Upper lobe of right lung (tissue), 1 donor: ENCODE measurements at regions not wholly inside any gene's neighbourhood (a gene's known extent, or its start where the extent isn't known, plus 50 kb on each side); places are given as distances from the start of the nearest gene placed in this dataset.

Experiments used
- ATAC-seq: fragments of 200-7000 bp; cut with Tn5 transposase; one replicate; pipeline ENCODE4 v1.9.1; 2020; ENCODE audit warnings: mild to moderate bottlenecking, moderate library complexity
- DNase-seq: peaks from one replicate; pipeline ENCODE4 v3.0.0-alpha.2; 2020
- H3K27ac ChIP-seq: fragments of 200-600 bp; one replicate; pipeline ENCODE4 v1.8.0; 2022
- H3K27me3 ChIP-seq: fragments of 200-600 bp; one replicate; pipeline ENCODE4 v1.8.0; 2022; ENCODE audit warnings: mild to moderate bottlenecking
- H3K36me3 ChIP-seq: fragments of 200-600 bp; one replicate; pipeline ENCODE4 v1.8.0; 2022
- H3K4me1 ChIP-seq: fragments of 200-600 bp; one replicate; pipeline ENCODE4 v1.8.0; 2022
- H3K4me3 ChIP-seq: fragments of 200-600 bp; one replicate; pipeline ENCODE4 v1.8.0; 2022; ENCODE audit warnings: mild to moderate bottlenecking
- H3K9me3 ChIP-seq: fragments of 200-600 bp; one replicate; pipeline ENCODE4 v1.8.0; 2022
- intact Hi-C: fragments of 100-400 bp; cut with DNase I; formaldehyde crosslinking; loops from one replicate; pipeline ENCODE4 v1.11.0; 2022
- TF ChIP-seq, protein P1 (sequence below): fragments of 200-600 bp; IDR thresholded peaks from one replicate; pipeline ENCODE4 v1.8.0; 2022; ENCODE audit warnings: antibody characterized with exemption
- donor health status: DM: no; HTN: yes; CAD: no; lungs with severe emphysema.

DNA sequence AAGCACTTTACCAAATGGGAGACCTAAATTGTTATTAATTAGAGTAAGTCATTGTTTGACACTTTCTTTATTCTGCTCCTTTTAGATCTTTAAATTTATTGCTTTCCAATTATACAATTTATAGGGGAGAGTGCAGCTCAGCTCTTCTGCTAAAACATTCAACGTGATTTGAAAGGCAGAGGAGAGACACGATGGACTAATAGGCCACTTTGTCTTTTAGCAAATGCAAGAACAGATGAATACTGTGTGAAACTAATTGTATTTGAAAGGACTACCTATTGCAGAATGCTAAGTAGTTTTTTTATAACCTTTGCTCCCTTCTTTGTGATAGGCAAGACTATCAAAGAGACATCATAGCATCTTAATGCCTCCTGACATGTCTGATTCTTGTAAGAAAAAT is 320.4 kb upstream of the KLF3 start:
- H3K9me3 ChIP-seq: peaks cover 7% of the 10 kb centered on the region
- TF ChIP-seq, protein P1, sequence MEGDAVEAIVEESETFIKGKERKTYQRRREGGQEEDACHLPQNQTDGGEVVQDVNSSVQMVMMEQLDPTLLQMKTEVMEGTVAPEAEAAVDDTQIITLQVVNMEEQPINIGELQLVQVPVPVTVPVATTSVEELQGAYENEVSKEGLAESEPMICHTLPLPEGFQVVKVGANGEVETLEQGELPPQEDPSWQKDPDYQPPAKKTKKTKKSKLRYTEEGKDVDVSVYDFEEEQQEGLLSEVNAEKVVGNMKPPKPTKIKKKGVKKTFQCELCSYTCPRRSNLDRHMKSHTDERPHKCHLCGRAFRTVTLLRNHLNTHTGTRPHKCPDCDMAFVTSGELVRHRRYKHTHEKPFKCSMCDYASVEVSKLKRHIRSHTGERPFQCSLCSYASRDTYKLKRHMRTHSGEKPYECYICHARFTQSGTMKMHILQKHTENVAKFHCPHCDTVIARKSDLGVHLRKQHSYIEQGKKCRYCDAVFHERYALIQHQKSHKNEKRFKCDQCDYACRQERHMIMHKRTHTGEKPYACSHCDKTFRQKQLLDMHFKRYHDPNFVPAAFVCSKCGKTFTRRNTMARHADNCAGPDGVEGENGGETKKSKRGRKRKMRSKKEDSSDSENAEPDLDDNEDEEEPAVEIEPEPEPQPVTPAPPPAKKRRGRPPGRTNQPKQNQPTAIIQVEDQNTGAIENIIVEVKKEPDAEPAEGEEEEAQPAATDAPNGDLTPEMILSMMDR: no peak
- intact Hi-C loops: no loop called here

DNA sequence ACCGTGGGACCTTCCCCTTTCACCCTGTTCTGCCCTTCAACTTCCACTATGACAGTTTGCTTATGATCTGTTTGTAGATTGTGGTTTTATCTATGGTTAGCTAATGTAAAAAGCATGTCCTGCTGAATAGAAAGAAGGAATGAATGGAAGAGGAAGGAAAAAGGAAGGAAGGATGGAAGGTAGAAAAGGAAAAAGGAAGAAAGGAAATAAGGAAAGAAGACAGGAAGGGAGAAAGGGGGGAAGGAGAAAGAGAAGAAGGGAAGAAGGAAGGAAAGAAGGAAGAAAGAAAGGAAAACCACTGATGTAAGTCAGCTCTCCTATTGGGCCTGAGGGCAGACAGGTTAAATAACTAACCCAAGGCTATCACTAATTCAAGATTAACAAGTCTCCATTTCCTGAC is 319.1 kb upstream of the KLF3 start:
- intact Hi-C loops: no loop called here
- Histone ChIP-seq H3K27me3 (no peaks in the 10 kb centered on the region), H3K36me3 (no peaks in the 10 kb centered on the region), H3K27ac (no peak overlapping the region), H3K4me3 (no peak overlapping the region), H3K9me3 (no peaks in the 10 kb centered on the region), H3K4me1 (no peaks in the 10 kb centered on the region)
- TF ChIP-seq, protein P1: no peak
- ATAC-seq: no peak
- DNase-seq: no peak

More for the DNA sequence above, 320.4 kb upstream of the KLF3 start:
- H3K27ac ChIP-seq: no peak overlapping the region
- H3K4me3 ChIP-seq: no peak overlapping the region
- DNase-seq: no peak
- no peaks in the 10 kb centered on the region for H3K27me3 ChIP-seq
- H3K4me1 ChIP-seq: no peaks in the 10 kb centered on the region
- no peaks in the 10 kb centered on the region for H3K36me3 ChIP-seq
- ATAC-seq: no peak

DNA sequence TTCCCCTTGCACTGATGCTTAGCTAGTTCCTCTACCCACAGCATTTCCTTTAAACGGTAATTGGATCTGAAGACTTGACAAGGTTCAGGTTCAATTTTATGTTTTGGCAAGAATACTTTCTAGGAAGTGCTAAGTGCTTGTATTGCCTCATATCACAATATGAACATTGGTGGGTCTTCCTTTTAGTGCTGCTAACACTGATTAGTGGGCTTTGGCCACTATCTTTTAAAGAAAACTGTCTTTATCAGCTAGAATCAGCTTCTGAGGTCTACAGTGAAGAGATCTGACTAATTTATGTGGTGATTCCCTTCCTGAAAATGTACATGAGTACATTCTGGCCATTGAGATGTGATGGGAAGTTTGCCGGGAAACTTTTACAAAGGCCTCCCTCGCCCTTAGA is 316.7 kb upstream of the KLF3 start:
- Histone ChIP-seq H3K4me3 (no peak overlapping the region), H3K9me3 (no peaks in the 10 kb centered on the region), H3K4me1 (no peaks in the 10 kb centered on the region), H3K27me3 (no peaks in the 10 kb centered on the region), H3K27ac (no peak overlapping the region), H3K36me3 (no peaks in the 10 kb centered on the region)
- no peak for DNase-seq
- TF ChIP-seq, protein P1: no peak
- intact Hi-C loops: no loop called here
- no peak for ATAC-seq

DNA sequence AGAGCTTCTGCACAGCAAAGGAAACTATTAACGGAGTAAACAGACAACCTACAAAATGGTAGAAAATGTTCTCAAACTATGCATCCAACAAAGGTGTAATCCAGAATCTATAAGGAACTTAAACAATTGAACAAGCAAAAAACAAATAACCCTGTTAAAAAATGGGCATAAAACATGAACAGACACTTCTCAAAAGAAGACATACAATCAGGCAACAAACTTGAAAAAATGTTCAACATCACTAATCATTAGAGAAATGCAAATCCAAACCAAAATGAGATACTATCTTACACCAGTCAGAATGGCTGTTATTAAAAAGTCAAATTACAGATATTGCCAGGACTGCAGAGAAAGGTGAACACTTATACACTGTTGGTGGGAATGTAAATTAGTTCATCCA is 309.6 kb upstream of the KLF3 start:
- TF ChIP-seq, protein P1: no peak

DNA sequence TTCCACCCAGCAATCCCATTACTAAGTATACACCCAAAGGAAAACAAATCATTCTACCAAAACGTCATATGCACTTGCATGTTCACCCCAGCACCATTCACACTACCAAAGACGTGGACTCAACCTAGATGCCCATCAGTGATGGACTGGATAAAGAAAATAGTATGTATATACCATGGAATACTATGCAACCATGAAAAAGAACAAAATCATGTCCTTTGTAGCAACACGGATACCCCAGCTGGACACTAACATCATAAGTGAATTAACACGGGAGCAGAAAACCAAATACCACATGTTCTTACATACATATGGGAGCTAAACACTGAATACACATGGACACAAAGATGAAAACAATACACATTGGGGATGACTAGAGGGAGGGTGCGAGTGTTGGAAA is 309.1 kb upstream of the KLF3 start:
- no peaks in the 10 kb centered on the region for H3K36me3 ChIP-seq
- intact Hi-C loops: no loop called here
- no peaks in the 10 kb centered on the region for H3K27me3 ChIP-seq
- ATAC-seq (no peak), DNase-seq (no peak)
- H3K27ac ChIP-seq: no peak overlapping the region
- TF ChIP-seq, protein P1: no peak
- no peaks in the 10 kb centered on the region for H3K4me1 ChIP-seq
- H3K9me3 ChIP-seq: no peaks in the 10 kb centered on the region
- H3K4me3 ChIP-seq: no peak overlapping the region

More for the DNA sequence above, 309.6 kb upstream of the KLF3 start:
- no peaks in the 10 kb centered on the region for H3K4me1 ChIP-seq
- no peak overlapping the region for H3K4me3 ChIP-seq
- no peak overlapping the region for H3K27ac ChIP-seq
- DNase-seq (no peak), ATAC-seq (no peak)
- no peaks in the 10 kb centered on the region for H3K36me3 ChIP-seq
- H3K27me3 ChIP-seq: no peaks in the 10 kb centered on the region
- H3K9me3 ChIP-seq: no peaks in the 10 kb centered on the region
- intact Hi-C loops: no loop called here

DNA sequence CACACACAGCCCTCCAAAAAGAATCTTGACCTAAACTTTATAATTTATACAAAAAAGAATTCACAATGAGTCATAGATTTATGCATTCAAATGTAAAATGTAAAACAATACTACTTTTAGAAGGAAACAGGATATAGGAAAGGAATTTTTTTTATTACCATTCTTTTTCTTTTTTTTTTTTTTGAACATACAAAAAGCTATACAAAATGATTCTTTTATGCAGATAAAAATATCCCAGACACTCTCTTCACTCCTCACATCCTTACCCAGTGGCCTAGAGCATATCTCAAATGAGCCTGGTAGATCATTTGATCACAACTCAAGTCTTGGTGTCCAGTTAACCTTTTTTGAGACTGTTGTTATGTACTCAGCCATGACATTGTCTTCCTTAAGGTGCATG is 307.3 kb upstream of the KLF3 start:
- Histone ChIP-seq H3K4me1 (no peaks in the 10 kb centered on the region), H3K4me3 (no peak overlapping the region), H3K27ac (no peak overlapping the region), H3K9me3 (no peaks in the 10 kb centered on the region), H3K36me3 (no peaks in the 10 kb centered on the region), H3K27me3 (no peaks in the 10 kb centered on the region)
- DNase-seq (no peak), ATAC-seq (no peak)
- intact Hi-C loops: no loop called here
- TF ChIP-seq, protein P1: no peak
